B cell (primary cell): ENCODE measurements at regions not wholly inside any gene's neighbourhood (a gene's known extent, or its start where the extent isn't known, plus 50 kb on each side); places are given as distances from the start of the nearest gene placed in this dataset.
A peak's percentile ranks its signal among the peaks of the same experiment; 100 is the strongest.

Experiments
- ATAC-seq: fragments of 200-7000 bp; cut with Tn5 transposase; one replicate; pipeline ENCODE4 v1.10.0; 2021; ENCODE audit warnings: low read depth, mild to moderate bottlenecking, moderate number of reproducible peaks, moderate library complexity
- CTCF ChIA-PET: fragments of 350-600 bp; sonication (Branson Sonifier 250); formaldehyde crosslinking; loops from one replicate; lab custom pipeline; 2021; ENCODE audit warnings: antibody characterized with exemption, inconsistent platforms; lab: Charles Lee
- POLR2A ChIA-PET: fragments of 350-600 bp; sonication (Branson Sonifier 250); formaldehyde crosslinking; loops from one replicate; lab custom pipeline; 2021; ENCODE audit warnings: antibody characterized with exemption; lab: Charles Lee
- DNase-seq: peaks from one replicate; pipeline ENCODE4 v3.0.0; 2013
- H2AFZ ChIP-seq: 2 replicates; pipeline ENCODE4 v1.6.1; 2012; ENCODE audit warnings: mild to moderate bottlenecking, low read depth, low read length; ENCODE audit not compliant: insufficient read depth, poor library complexity, severe bottlenecking
- H3K27ac ChIP-seq, 2 donors: 1 replicate in 1 of 2; 2 replicates in 1 of 2; pipeline ENCODE4 v1.5.1; 2012 to 2013; ENCODE audit warnings: low read length in 2 of 2, mild to moderate bottlenecking in 2 of 2, moderate library complexity in 1 of 2
- H3K27me3 ChIP-seq, 4 experiments: fragments of 200-600 bp in 1 of 4; sonication (generic) in 1 of 4; replicated peaks in 1 of 4; 1 replicate in 2 of 4; 2 replicates in 2 of 4; pipeline versions ENCODE4 v1.6.1 to v1.7.0; 2013 to 2016; ENCODE audit warnings: low read length in 3 of 4, mild to moderate bottlenecking in 2 of 4, mixed read lengths in 1 of 4, moderate library complexity in 1 of 4; ENCODE audit not compliant: insufficient read depth in 4 of 4, control insufficient read depth in 3 of 4; ENCODE audit errors: control extremely low read depth in 1 of 4
- H3K36me3 ChIP-seq, 2 experiments: replicated peaks in 1 of 2; 1 replicate in 1 of 2; 2 replicates in 1 of 2; pipeline versions ENCODE4 v1.6.1 to v1.7.1; 2013; ENCODE audit warnings: low read length in 1 of 2; ENCODE audit not compliant: insufficient read depth in 2 of 2, control insufficient read depth in 1 of 2; ENCODE audit errors: control extremely low read depth in 1 of 2, extremely low read depth in 1 of 2
- H3K4me1 ChIP-seq, 2 donors: fragments of 200-600 bp in 1 of 2; sonication (generic) in 1 of 2; 1 replicate in 1 of 2; 2 replicates in 1 of 2; pipeline versions ENCODE4 v1.5.1 to v1.6.1; 2013 to 2017; ENCODE audit warnings: low read length in 2 of 2; ENCODE audit not compliant: control insufficient read depth in 2 of 2, insufficient read depth in 2 of 2
- H3K4me2 ChIP-seq: replicated peaks from 2 replicates; pipeline ENCODE3; 2012; ENCODE audit warnings: mild to moderate bottlenecking, low read depth, low read length; ENCODE audit not compliant: poor library complexity, severe bottlenecking
- H3K4me3 ChIP-seq, 5 experiments: fragments of 200-600 bp in 1 of 5; sonication (generic) in 1 of 5; 1 replicate in 3 of 5; 2 replicates in 2 of 5; pipeline versions ENCODE4 v1.5.1 to v1.7.0; 2011 to 2016; ENCODE audit warnings: low read length in 4 of 5, mild to moderate bottlenecking in 4 of 5, low read depth in 2 of 5, control low read depth in 1 of 5, moderate library complexity in 1 of 5; ENCODE audit not compliant: insufficient read depth in 1 of 5; ENCODE audit errors: control extremely low read depth in 1 of 5, extremely low read depth in 1 of 5
- H3K79me2 ChIP-seq: fragments of 200-600 bp; sonication (generic); one replicate; pipeline ENCODE4 v1.6.0; 2016; ENCODE audit warnings: low read length; ENCODE audit not compliant: control insufficient read depth, insufficient read depth
- H3K9ac ChIP-seq: fragments of 200-600 bp; sonication (generic); 2 replicates; pipeline ENCODE4 v1.6.1; 2017; ENCODE audit warnings: mild to moderate bottlenecking, low read length, moderate library complexity
- H3K9me3 ChIP-seq, 3 donors: one replicate each; pipeline versions ENCODE4 v1.6.1 to v1.7.1; 2013; ENCODE audit warnings: low read length in 2 of 3; ENCODE audit not compliant: control insufficient read depth in 2 of 3, insufficient read depth in 1 of 3; ENCODE audit errors: control extremely low read depth in 1 of 3
- H4K20me1 ChIP-seq: 2 replicates; pipeline ENCODE4 v1.6.0; 2012; ENCODE audit warnings: mild to moderate bottlenecking, low read length; ENCODE audit not compliant: insufficient read depth, control insufficient read depth, poor library complexity, severe bottlenecking
- H3K27ac Mint-ChIP-seq: one replicate; pipeline ENCODE4 v1.8.0; 2021; ENCODE audit warnings: mixed read lengths
- H3K27me3 Mint-ChIP-seq: one replicate; pipeline ENCODE4 v1.8.0; 2021; ENCODE audit warnings: mixed read lengths
- H3K4me1 Mint-ChIP-seq: one replicate; pipeline ENCODE4 v1.8.0; 2021; ENCODE audit warnings: mixed read lengths
- H3K4me3 Mint-ChIP-seq: one replicate; pipeline ENCODE4 v1.8.0; 2021; ENCODE audit warnings: mixed read lengths
- H3K9me3 Mint-ChIP-seq: one replicate; pipeline ENCODE4 v1.8.0; 2022; ENCODE audit warnings: mixed read lengths; ENCODE audit not compliant: insufficient read depth
- EZH2 ChIP-seq: IDR thresholded peaks from 2 replicates; pipeline ENCODE4 v1.6.1; 2012; ENCODE audit warnings: borderline replicate concordance, low read depth, mild to moderate bottlenecking, moderate library complexity, low read length; ENCODE audit not compliant: insufficient read depth, poor library complexity, severe bottlenecking
- WGBS: methylation state at CpG from one replicate; pipeline ENCODE4 v1.1.5; 2013; ENCODE audit warnings: missing lambda C conversion rate; ENCODE audit not compliant: insufficient coverage; 5-methylcytosine and 5-hydroxymethylcytosine counted together
- intact Hi-C: fragments of 100-400 bp; cut with micrococcal nuclease; formaldehyde crosslinking; loops from one replicate; pipeline ENCODE4 v1.10.0; 2022
- TF ChIP-seq, protein P1 (sequence below): fragments of 200-600 bp; IDR thresholded peaks from one replicate; pipeline ENCODE4 v1.8.0; 2022; ENCODE audit warnings: antibody characterized with exemption, mild to moderate bottlenecking

DNA sequence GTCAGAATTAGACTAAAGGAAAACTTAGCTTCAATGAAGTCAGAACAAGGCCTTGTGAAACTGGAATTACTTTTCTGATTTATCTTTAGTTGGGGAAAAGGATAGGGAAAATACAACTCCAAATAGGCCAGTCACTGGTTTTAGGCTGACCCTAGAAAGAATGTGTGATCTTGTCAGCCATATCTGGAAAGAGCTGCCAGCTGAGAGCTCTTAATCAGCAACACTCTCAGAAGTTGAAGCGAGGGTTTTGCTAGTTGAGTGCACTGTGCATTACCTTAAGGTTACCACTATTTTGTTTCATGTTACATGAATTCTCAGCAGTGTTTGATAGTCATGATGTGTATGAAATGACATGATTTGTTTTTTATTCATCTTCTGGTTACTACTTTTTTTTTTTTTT is 905.3 kb upstream of the ALCAM start:
- POLR2A ChIA-PET = no interaction called here
- Histone ChIP-seq H3K9ac (no peak overlapping the region), H3K4me2 (no peak overlapping the region), H3K27ac (no peak overlapping the region), H4K20me1 (no peaks in the 10 kb centered on the region), H3K79me2 (no peaks in the 10 kb centered on the region), H3K36me3 (no peaks in the 10 kb centered on the region), H3K4me1 (no peaks in the 10 kb centered on the region), H2AFZ (no peak overlapping the region), H3K4me3 (no peak overlapping the region), H3K27me3 (no peaks in the 10 kb centered on the region), H3K9me3 (no peaks in the 10 kb centered on the region)
- Mint-ChIP-seq H3K9me3 (no peaks in the 10 kb centered on the region), H3K4me1 (peaks cover 9% of the 10 kb centered on the region), H3K27me3 (no peaks in the 10 kb centered on the region), H3K4me3 (no peak overlapping the region), H3K27ac (peak overlapping the region; percentile 10)
- CTCF ChIA-PET = interaction anchor here (0.7 to 1.5 kb wide), 2 partner anchors 13 to 136 kb away, joined by 3 to 4 read pairs; no protein-coding TSS in a partner anchor
- TF ChIP-seq EZH2 = no peak
- TF ChIP-seq, protein P1, sequence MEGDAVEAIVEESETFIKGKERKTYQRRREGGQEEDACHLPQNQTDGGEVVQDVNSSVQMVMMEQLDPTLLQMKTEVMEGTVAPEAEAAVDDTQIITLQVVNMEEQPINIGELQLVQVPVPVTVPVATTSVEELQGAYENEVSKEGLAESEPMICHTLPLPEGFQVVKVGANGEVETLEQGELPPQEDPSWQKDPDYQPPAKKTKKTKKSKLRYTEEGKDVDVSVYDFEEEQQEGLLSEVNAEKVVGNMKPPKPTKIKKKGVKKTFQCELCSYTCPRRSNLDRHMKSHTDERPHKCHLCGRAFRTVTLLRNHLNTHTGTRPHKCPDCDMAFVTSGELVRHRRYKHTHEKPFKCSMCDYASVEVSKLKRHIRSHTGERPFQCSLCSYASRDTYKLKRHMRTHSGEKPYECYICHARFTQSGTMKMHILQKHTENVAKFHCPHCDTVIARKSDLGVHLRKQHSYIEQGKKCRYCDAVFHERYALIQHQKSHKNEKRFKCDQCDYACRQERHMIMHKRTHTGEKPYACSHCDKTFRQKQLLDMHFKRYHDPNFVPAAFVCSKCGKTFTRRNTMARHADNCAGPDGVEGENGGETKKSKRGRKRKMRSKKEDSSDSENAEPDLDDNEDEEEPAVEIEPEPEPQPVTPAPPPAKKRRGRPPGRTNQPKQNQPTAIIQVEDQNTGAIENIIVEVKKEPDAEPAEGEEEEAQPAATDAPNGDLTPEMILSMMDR = no peak
- intact Hi-C loops = loop anchor here (5.0 kb wide), 1 partner anchor 46 kb away; no protein-coding TSS in a partner anchor
- DNase-seq (no peak), ATAC-seq (no peak)
- WGBS = no CpG with 5 or more reads among the region's 1 CpG

DNA sequence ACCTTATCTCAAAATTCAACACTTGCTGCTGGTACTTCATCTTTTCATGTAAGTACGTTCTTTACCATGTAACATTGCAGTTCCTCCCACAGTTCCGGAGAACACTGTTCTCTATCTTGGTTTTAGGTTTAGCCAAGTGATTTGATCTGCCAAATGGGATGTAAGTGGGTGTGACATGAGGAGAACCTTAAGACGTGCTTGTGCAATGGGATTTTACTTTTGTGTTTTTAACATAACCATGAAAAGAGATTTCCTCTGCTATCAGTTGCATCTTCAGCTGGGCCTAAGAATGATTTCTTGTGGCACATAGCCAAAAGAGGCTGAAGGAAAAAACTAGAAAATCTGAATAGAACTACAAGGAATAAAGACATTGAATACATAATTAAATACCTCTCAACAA is 894.5 kb upstream of the ALCAM start:
- Histone ChIP-seq H4K20me1 (no peaks in the 10 kb centered on the region), H2AFZ (no peak overlapping the region), H3K4me3 (no peak overlapping the region), H3K36me3 (peaks cover 0 to 2% of the 10 kb centered on the region in 2 experiments), H3K79me2 (no peaks in the 10 kb centered on the region), H3K9me3 (peaks cover 0 to 26% (median 12%) of the 10 kb centered on the region in 3 donors), H3K4me2 (no peak overlapping the region), H3K4me1 (no peaks in the 10 kb centered on the region), H3K9ac (no peak overlapping the region), H3K27ac (no peak overlapping the region), H3K27me3 (no peaks in the 10 kb centered on the region)
- H3K27ac Mint-ChIP-seq = no peak overlapping the region
- H3K4me3 Mint-ChIP-seq = no peak overlapping the region
- DNase-seq = no peak
- no peaks in the 10 kb centered on the region for H3K27me3 Mint-ChIP-seq
- TF ChIP-seq, protein P1 = no peak
- no peak for TF ChIP-seq EZH2
- no peaks in the 10 kb centered on the region for H3K4me1 Mint-ChIP-seq
- POLR2A ChIA-PET = no interaction called here
- WGBS = no CpG with 5 or more reads among the region's 3 CpGs
- intact Hi-C loops = no loop called here
- CTCF ChIA-PET = no interaction called here
- H3K9me3 Mint-ChIP-seq = peaks cover 23% of the 10 kb centered on the region
- ATAC-seq = no peak
